GM13976 (cell line): ENCODE measurements at regions not wholly inside any gene's neighbourhood (a gene's known extent, or its start where the extent isn't known, plus 50 kb on each side); places are given as distances from the start of the nearest gene placed in this dataset.

Source experiments
- DNase-seq: peaks from one replicate; pipeline ENCODE4 v3.0.0; 2012; ENCODE audit warnings: low spot score
- in situ Hi-C: fragments of 300-500 bp; cut with MboI; formaldehyde crosslinking; loops from one replicate; pipeline ENCODE4 v1.12.0; 2022; ENCODE audit warnings: low sequenced_read_pairs, mixed read lengths, inconsistent platforms; ENCODE audit not compliant: unreplicated experiment
- TF ChIP-seq, protein P1 (sequence below): IDR thresholded peaks from 2 replicates; pipeline ENCODE4 v1.5.1; 2012; ENCODE audit warnings: borderline replicate concordance, mild to moderate bottlenecking; ENCODE audit not compliant: insufficient read depth; ENCODE audit errors: extremely low read depth, missing control alignments, control extremely low read depth

DNA sequence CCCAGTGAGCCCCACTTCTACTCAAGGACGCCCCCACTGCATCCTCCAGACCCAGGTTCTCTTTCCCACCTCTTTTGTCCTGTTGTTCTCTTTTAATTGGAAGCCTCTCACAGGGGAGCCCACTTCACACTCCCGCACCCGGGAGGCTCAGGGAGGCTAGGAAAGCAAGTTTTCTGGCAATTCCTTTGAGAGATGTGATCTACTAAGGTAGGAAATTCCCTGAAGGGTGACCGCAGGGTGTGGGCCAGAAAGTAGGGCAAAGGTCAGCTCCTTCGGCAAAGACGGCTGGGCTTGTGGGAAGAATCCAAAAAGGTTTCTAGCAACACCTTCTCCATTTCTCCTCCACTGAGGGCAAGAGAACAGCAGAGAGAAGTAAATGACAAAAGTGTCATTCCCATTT lies 98.1 kb upstream of the PTPN1 start:
- TF ChIP-seq, protein P1, sequence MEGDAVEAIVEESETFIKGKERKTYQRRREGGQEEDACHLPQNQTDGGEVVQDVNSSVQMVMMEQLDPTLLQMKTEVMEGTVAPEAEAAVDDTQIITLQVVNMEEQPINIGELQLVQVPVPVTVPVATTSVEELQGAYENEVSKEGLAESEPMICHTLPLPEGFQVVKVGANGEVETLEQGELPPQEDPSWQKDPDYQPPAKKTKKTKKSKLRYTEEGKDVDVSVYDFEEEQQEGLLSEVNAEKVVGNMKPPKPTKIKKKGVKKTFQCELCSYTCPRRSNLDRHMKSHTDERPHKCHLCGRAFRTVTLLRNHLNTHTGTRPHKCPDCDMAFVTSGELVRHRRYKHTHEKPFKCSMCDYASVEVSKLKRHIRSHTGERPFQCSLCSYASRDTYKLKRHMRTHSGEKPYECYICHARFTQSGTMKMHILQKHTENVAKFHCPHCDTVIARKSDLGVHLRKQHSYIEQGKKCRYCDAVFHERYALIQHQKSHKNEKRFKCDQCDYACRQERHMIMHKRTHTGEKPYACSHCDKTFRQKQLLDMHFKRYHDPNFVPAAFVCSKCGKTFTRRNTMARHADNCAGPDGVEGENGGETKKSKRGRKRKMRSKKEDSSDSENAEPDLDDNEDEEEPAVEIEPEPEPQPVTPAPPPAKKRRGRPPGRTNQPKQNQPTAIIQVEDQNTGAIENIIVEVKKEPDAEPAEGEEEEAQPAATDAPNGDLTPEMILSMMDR = no peak
- in situ Hi-C loops = no loop called here
- DNase-seq = no peak

- in situ Hi-C loops = no loop called here
- no peak for DNase-seq
- TF ChIP-seq, protein P1 = no peak
Observed at GRCh38 chr20:50412499-50412898, 97.7 kb upstream of the PTPN1 start.

DNA sequence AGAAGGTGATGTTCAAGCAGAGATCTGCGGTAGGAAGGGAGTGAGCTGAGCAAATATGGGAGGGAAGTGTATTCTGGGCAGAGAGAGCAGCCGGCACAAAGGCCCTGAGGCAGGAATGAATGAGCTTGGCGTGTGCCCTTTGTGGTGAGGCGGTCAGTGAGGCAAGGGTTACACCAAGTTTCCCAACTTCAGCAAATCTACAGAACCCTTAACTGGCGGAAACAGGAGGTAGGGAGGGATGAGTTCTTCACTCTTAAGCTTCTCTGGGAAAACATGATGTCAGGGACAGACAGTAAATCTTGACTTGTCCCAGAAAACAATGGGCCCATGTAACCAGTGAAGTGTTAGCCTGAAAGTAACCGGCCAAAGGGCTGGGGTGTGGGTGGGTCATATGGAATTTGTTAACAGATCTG lies 97.1 kb upstream of the PTPN1 start:
- no peak for DNase-seq
- in situ Hi-C loops = no loop called here
- TF ChIP-seq, protein P1 = no peak

- DNase-seq = no peak
- in situ Hi-C loops = no loop called here
Observed at GRCh38 chr20:50415021-50415515, 95.1 kb upstream of the PTPN1 start.

GRCh38 chr20:50415516-50416268 lies 94.5 kb upstream of the PTPN1 start:
- TF ChIP-seq, protein P1 = no peak
- in situ Hi-C loops = no loop called here
- DNase-seq = no peak

More at GRCh38 chr20:50415021-50415515, 95.1 kb upstream of the PTPN1 start:
- TF ChIP-seq, protein P1 = no peak

DNA sequence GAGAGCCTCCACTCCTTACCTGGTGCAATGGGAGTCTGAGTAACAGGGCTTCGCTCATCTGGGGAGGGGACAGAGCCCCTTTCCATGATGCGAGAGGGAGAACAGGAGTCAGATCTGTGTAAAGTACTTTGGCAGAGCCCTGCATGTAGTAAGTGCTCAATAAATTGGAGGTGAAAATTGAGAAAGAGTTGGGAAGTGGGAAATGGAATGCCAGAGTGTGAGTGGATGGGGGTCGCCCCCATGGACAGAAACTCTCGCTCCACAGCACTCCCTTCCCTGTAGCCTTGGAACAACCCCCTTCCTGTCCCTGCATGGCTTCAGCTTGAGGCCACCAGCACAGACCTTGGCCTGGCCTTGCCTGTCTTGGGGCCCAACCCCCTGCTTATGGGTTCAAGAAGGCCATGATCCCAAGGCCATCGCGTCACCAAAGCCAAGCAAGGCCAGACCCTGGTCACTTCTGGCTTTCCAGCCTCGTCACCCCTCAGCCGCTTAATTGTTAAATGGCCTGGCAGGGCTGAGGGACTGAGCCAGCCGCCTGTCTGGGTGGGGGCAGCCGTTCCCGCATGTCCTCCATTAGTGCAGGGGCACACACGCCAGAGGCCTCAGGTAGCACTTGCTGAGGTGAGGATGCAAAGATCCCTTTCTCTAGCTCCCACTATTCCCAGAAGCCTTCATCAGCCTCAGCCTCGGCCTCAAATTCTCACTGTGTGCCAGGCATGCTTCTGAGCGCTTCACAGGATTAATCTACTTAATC lies 93.7 kb upstream of the PTPN1 start:
- DNase-seq = no peak
- TF ChIP-seq, protein P1 = no peak
- in situ Hi-C loops = no loop called here
